Bronchial epithelial cell (primary cell): ENCODE measurements at regions not wholly inside any gene's neighbourhood (a gene's known extent, or its start where the extent isn't known, plus 50 kb on each side); places are given as distances from the start of the nearest gene placed in this dataset.

Experiments
- DNase-seq: peaks from one replicate; pipeline ENCODE4 v3.0.0-alpha.2; 2010; ENCODE audit warnings: low read depth
- FAIRE-seq: peaks from 2 replicates; lab custom pipeline; 2011; peaks lifted over from hg19 to GRCh38; lab: Jason Lieb, UNC
- H3K27me3 ChIP-seq: 2 replicates; pipeline ENCODE4 v1.5.1; 2011; ENCODE audit warnings: low read length; ENCODE audit not compliant: control insufficient read depth, insufficient read depth
- H3K36me3 ChIP-seq: 2 replicates; pipeline ENCODE4 v1.5.1; 2011; ENCODE audit warnings: low read length; ENCODE audit not compliant: control insufficient read depth, insufficient read depth
- H3K4me3 ChIP-seq: 2 replicates; pipeline ENCODE4 v1.5.1; 2011; ENCODE audit warnings: mild to moderate bottlenecking, low read depth, low read length, control low read depth
- CTCF ChIP-seq: IDR thresholded peaks from 2 replicates; pipeline ENCODE4 v1.5.1; 2011; ENCODE audit warnings: mild to moderate bottlenecking, moderate library complexity, low read length, control low read depth, inconsistent platforms; ENCODE audit not compliant: insufficient read depth, severe bottlenecking

GRCh38 chr2:225103737-225104141, 61.5 kb upstream of the DOCK10 start:
- FAIRE-seq (no peak), DNase-seq (peak; percentile 46)
- H3K4me3 ChIP-seq: no peak overlapping the region
- H3K27me3 ChIP-seq: no peaks in the 10 kb centered on the region
- no peak for TF ChIP-seq CTCF
- no peaks in the 10 kb centered on the region for H3K36me3 ChIP-seq

GRCh38 chr2:225100856-225101294, 58.6 kb upstream of the DOCK10 start:
- no peaks in the 10 kb centered on the region for H3K27me3 ChIP-seq
- H3K4me3 ChIP-seq: no peak overlapping the region
- no peak for TF ChIP-seq CTCF
- H3K36me3 ChIP-seq: no peaks in the 10 kb centered on the region
- FAIRE-seq (no peak), DNase-seq (peak; percentile 93)

GRCh38 chr2:225100269-225100668, 58.0 kb upstream of the DOCK10 start:
- no peaks in the 10 kb centered on the region for H3K36me3 ChIP-seq
- TF ChIP-seq CTCF: no peak
- DNase-seq (peak; percentile 32), FAIRE-seq (no peak)
- no peaks in the 10 kb centered on the region for H3K27me3 ChIP-seq
- H3K4me3 ChIP-seq: no peak overlapping the region

- H3K4me3 ChIP-seq: no peak overlapping the region
- TF ChIP-seq CTCF: no peak
- DNase-seq: no peak
- FAIRE-seq: no peak
- H3K36me3 ChIP-seq: no peaks in the 10 kb centered on the region
- no peaks in the 10 kb centered on the region for H3K27me3 ChIP-seq
Measured at GRCh38 chr2:225097035-225097434, 54.8 kb upstream of the DOCK10 start.
